AG09319 (cell line): ENCODE measurements at regions not wholly inside any gene's neighbourhood (a gene's known extent, or its start where the extent isn't known, plus 50 kb on each side); places are given as distances from the start of the nearest gene placed in this dataset.

Source experiments
- DNase-seq: peaks from one replicate; pipeline ENCODE4 v3.0.0-alpha.2; 2010; ENCODE audit warnings: low read depth; ENCODE audit errors: extremely low read depth
- TF ChIP-seq, protein P1 (sequence below): IDR thresholded peaks from 2 replicates; pipeline ENCODE4 v1.5.1; 2011; ENCODE audit warnings: low read depth, mild to moderate bottlenecking, inconsistent platforms, low read length, moderate library complexity

DNA sequence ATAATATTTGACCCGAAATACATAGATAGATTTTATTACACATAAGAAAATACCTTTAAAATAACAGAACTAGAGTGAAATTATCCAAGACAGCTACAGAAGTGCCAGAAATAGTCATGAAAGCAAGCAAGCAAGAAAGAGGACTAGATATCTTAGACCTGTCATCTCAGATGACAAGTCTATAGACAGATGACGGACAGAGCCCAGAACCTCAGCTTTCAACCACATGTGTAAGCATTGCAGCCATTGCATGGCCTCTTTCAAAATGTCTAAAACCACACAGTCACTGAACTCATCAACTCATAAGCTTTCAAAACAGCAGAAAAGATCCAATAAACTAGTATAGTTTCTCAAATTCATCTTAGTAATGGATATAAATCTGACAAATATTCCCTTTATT is 59.8 kb upstream of the FHIT start:
- no peak for DNase-seq
- TF ChIP-seq, protein P1, sequence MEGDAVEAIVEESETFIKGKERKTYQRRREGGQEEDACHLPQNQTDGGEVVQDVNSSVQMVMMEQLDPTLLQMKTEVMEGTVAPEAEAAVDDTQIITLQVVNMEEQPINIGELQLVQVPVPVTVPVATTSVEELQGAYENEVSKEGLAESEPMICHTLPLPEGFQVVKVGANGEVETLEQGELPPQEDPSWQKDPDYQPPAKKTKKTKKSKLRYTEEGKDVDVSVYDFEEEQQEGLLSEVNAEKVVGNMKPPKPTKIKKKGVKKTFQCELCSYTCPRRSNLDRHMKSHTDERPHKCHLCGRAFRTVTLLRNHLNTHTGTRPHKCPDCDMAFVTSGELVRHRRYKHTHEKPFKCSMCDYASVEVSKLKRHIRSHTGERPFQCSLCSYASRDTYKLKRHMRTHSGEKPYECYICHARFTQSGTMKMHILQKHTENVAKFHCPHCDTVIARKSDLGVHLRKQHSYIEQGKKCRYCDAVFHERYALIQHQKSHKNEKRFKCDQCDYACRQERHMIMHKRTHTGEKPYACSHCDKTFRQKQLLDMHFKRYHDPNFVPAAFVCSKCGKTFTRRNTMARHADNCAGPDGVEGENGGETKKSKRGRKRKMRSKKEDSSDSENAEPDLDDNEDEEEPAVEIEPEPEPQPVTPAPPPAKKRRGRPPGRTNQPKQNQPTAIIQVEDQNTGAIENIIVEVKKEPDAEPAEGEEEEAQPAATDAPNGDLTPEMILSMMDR: no peak

DNA sequence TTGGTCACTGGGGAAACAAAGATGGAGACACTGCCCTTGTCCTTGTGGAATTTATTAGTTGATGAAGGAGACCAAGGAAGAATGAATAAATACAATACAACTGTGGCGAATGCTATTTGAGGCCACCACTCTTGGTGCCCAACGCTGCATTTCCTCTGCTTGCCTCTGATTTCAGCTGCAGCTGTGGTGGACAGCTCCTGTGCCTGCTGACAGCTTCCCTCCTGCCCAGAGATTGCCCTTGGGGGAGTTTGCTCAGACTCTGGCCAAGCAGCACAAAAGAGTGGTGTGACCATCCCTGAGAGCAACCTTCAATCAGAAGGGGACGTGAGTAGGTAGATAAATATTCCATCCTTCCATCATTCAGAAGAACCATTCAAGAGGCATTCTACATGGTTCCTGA is 64.6 kb upstream of the FHIT start:
- TF ChIP-seq, protein P1: no peak
- DNase-seq: no peak

DNA sequence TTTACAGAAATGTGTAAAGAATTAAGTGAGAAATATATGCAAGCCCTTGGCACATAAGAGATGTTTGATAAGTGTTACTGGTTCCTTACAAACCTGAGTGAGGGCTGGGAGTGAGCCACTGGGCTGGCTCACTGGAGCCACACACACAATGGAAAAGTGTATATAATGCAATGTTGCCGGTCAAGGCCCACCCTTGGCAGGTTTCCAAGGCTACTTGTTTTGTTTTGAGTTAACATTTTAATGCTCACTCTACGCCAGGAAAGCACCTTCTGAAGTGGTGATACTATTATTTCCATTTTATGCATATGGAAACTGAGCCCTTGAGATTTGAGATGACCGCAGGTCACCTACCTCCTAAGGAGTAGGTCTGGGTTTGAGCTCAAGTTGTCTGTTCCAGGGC is 71.8 kb upstream of the FHIT start:
- DNase-seq: no peak
- TF ChIP-seq, protein P1: no peak

DNA sequence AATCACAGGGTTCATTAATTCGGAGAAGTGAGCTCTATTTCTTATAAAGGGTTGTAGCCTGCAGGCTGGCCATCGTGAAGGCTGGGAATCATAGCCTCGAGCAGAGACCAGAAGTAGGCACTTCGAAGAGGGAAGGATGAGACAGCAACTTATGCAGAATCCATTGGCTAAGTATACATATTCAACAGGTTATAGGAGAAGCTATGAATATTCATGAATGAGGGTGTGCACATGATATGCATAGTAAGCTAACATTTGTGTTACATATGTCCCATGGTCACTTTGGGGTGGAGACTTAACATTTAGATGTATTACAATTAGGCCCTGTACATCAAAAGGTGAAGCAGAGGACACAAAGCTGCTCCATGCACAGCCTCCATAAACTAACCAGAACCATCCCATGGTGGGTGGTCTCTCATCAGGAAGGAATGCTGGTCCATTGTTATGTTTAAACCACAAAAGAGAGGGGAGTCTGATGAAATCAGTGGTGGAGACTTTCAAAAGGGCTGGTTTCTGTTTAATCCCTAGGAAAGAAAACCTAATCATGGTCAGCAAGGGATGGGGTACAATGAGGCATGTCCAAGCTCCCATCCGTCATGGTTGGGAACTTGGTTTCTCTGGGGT is 80.8 kb upstream of the FHIT start:
- TF ChIP-seq, protein P1: no peak
- no peak for DNase-seq

DNA sequence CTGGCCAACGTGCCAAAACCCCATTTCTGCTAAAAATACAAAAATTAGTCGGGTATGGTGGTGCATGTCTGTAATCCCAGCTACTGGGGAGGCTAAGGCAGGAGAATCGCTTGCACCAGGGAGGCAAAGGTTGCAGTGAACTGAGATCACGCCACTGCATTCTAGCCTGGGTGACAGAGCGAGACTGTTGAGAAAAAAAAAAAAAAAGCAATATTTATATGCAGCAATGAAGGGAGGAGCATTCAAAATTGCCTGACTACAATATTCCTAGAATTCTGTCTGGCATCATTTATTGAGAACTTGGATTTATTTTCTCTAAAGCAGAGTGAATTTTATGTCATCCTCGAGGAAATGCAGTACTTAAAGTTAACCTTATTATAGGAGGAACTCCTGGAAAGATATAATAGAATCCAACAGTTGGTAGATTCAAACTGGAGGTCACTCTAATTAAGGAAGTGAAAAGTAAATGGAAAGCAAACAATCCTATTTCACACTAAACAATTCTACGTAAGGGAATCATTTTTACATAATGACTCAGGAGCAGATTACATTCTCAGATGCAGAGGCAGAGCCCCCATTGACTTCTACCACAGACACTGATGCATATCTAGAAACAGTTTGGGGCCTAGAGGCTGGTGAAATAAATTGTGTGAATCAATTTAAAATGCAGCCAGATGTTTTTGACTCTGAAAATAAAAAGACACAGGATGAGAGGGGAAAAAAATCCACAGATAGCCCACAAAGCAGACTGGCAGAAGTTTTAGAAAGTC is 82.1 kb upstream of the FHIT start:
- TF ChIP-seq, protein P1: no peak
- no peak for DNase-seq

DNA sequence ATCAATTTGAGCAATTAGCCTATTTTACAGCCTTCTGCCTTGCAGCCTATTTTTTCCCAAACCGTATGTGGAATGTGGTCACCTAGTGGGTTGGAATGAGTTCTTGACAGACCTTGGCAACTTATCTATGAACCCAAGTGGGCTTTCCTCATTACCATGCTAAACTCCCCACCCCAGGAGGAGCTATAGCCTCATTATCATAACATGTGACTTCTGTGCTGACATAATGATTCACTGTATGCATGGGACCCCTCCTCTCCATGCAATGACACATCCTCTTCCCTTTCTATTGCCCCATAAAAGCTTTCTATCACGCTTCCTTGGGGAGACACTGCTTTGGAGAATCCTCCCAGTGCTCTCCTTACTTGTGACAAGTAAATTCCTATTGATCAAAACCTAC is 83.5 kb upstream of the FHIT start:
- no peak for DNase-seq
- TF ChIP-seq, protein P1: no peak

DNA sequence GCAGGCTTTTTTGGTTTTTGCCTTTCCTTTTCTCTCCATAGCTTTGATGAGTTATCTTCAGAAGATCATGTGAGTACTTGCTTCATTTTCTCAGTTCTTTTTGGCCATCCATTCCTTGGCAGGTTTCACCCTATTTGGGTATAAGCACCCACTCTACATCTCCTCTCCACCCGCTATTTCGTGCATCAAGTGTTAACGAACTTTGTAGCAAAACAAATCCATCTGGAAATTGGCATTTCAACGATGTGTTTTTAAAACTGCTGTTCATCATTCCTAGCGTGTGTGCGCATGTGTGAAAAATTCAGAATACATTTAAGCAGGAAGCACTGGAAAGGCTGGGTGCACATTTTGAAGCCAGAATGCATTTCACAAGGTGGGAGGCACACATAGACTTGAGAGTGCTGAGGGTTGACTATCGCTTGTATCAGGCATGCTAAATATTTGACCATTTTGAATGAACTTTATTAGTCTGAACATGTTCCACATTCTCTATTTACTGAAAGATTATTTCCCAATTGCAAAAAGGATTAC is 89.7 kb upstream of the FHIT start:
- TF ChIP-seq, protein P1: no peak
- no peak for DNase-seq
